GM18502 (cell line): ENCODE measurements at regions not wholly inside any gene's neighbourhood (a gene's known extent, or its start where the extent isn't known, plus 50 kb on each side); places are given as distances from the start of the nearest gene placed in this dataset.
A peak's percentile ranks its signal among the peaks of the same experiment; 100 is the strongest.

Experiments used
- ATAC-seq: cut with Tn5 transposase; IDR thresholded peaks from one replicate; pipeline ENCODE4 v1.9.1; 2021; ENCODE audit warnings: mild to moderate bottlenecking; ENCODE audit not compliant: unreplicated experiment, poor library complexity

GRCh38 chr3:3745693-3746092 is 53.5 kb upstream of the LRRN1 start:
- no peak for ATAC-seq

- ATAC-seq, result peak; percentile 53
These were observed 54.4 kb upstream of the LRRN1 start for GRCh38 chr3:3744826-3745225.

GRCh38 chr3:3743754-3744153 is 55.5 kb upstream of the LRRN1 start:
- ATAC-seq, result no peak

GRCh38 chr3:3740061-3740460 is 59.2 kb upstream of the LRRN1 start:
- ATAC-seq, result no peak

- no peak for ATAC-seq
These were observed 59.7 kb upstream of the LRRN1 start for GRCh38 chr3:3739330-3740060.

GRCh38 chr3:3737531-3737930 is 61.7 kb upstream of the LRRN1 start:
- ATAC-seq, result no peak

GRCh38 chr3:3735919-3736318 is 63.3 kb upstream of the LRRN1 start:
- no peak for ATAC-seq

GRCh38 chr3:3734881-3735280 is 64.3 kb upstream of the LRRN1 start:
- no peak for ATAC-seq

GRCh38 chr3:3729261-3729660 is 70.0 kb upstream of the LRRN1 start:
- no peak for ATAC-seq

- ATAC-seq, result no peak
These were observed 72.7 kb upstream of the LRRN1 start for GRCh38 chr3:3726549-3726948.

- ATAC-seq, result no peak
These were observed 84.7 kb upstream of the LRRN1 start for GRCh38 chr3:3714572-3714971.

GRCh38 chr3:3712971-3713370 is 86.3 kb upstream of the LRRN1 start:
- ATAC-seq, result no peak

- no peak for ATAC-seq
These were observed 90.5 kb upstream of the LRRN1 start for GRCh38 chr3:3708769-3709115.

- ATAC-seq, result no peak
These were observed 91.1 kb upstream of the LRRN1 start for GRCh38 chr3:3707858-3708768.

- ATAC-seq, result no peak
These were observed 94.0 kb upstream of the LRRN1 start for GRCh38 chr3:3705090-3705775.

- no peak for ATAC-seq
These were observed 97.3 kb upstream of the LRRN1 start for GRCh38 chr3:3701949-3702348.

GRCh38 chr3:3699816-3700633 is 99.2 kb upstream of the LRRN1 start:
- no peak for ATAC-seq

- ATAC-seq, result no peak
These were observed 99.8 kb upstream of the LRRN1 start for GRCh38 chr3:3699407-3699806.

- no peak for ATAC-seq
These were observed 102.9 kb upstream of the LRRN1 start for GRCh38 chr3:3696345-3696744.

- ATAC-seq, result no peak
These were observed 105.6 kb upstream of the LRRN1 start for GRCh38 chr3:3693593-3693992.
